GM03348 (cell line): ENCODE measurements at regions not wholly inside any gene's neighbourhood (a gene's known extent, or its start where the extent isn't known, plus 50 kb on each side); places are given as distances from the start of the nearest gene placed in this dataset.

ENCODE experiments used
- DNase-seq: peaks from one replicate; pipeline ENCODE4 v3.0.0; 2012; ENCODE audit warnings: low spot score

DNA sequence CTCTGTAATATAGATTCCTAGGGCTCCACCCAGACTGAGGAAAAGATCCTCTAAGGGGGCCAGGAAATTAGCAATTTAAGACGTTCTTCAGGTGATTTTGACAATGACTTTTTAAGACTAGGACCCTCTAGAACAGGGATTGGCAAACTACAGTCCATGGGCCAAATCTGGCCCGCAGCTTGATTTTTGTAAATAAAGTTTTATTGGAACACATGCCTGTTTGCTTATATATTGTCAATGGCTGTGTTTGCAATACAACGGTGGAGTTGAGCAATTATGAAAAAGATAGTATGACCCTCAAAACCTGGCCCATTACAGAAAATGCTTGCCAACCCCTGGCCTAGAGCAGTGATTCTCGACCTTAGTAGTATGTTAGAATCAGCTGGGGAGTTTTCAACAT, 181.9 kb downstream of the SOX9 start:
- DNase-seq = no peak

GRCh38 chr17:72303787-72304733, 183.2 kb downstream of the SOX9 start:
- DNase-seq = no peak

- DNase-seq = no peak
Observed at GRCh38 chr17:72304859-72305258, 184.0 kb downstream of the SOX9 start.

DNA sequence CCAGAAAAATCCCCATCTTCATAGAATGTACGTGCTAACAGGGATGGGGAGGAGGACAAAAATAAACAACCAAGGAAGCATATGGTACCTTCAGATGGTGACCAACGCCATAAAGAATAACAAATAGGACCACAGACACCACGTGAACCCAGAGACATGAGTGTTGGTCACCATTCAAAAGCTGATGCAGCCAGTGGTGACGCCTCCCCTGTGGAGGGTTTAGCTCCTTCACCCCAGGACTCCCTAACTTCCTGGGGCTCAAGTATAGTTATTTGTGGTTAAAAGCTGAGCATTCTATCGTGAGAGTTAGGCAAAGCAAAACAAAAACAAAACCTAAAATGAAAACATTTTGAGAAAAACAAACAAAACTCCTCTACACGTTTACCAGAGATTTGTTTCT, 184.7 kb downstream of the SOX9 start:
- peak; percentile 15 for DNase-seq

- peak; percentile 65 for DNase-seq
Observed at GRCh38 chr17:72306037-72306436, 185.2 kb downstream of the SOX9 start.

- DNase-seq = no peak
Observed at GRCh38 chr17:72307836-72308235, 187.0 kb downstream of the SOX9 start.

DNA sequence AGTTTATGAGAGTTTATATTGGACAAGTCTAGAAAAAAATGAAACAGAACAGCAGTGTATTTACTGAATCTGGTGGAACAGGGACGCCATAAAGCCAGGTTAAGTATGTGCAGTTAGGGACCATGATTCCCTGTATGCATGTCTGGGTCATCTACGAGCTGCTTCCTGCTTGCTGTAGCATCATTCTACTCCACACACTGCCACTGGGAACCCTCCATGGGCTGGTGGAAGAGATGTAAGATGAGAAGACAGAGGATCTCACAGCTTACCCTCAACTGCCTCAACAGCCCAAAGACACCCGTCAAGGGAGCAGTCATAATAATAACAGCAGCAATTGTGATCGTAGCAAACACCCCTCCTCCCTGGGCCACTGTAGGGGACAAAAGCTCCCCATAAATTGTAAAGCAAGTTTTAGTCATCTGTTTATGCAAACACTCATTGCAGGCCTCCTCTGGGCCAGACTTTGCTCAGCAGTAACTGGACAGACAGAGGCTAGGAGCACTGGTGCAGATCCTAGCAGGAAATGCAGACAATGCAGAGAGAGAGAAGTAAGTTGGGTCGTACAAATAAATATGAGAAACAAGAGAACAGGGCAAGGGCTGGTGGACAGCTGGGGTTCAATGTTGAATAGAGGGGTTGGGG, 188.0 kb downstream of the SOX9 start:
- DNase-seq = no peak

DNA sequence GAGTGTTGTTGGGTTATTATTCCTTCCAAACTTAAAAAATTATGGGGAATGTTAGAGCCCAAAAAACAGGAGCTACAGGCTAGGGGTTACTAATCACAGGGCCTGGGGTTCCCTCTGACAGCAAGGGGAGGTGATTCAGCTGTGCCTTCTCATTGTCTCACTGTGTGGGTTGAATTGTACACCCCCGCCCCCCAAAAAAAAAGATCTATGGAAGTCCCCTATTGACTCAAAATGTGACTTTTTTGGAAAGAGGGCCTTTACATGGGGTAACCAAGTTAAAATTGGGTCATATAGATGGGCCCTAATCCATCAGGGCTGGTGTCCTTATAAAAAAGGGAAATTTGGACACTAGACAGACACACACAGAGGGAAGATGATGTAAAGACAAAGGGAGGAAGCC, 190.2 kb downstream of the SOX9 start:
- no peak for DNase-seq

- no peak for DNase-seq
Observed at GRCh38 chr17:72315122-72315913, 194.5 kb downstream of the SOX9 start.

DNA sequence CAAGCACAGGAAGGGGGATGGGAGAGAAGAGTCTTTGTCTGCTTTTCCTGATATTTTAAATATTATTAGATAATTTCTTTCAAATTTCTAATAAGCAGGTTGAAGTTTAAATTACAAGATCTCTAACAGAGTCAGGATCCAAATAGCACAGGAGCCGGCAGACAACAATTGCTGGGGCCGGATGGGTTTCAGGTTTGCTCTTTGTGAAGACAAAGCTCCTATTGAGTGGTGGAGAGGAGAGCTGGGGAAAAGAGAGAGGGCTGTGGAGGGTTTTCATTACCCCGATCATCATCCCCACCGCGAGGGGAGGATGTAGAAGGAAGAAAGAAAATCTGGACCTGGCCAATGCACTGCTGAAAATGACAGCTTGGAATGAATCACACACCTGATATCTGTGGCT, 197.3 kb downstream of the SOX9 start:
- no peak for DNase-seq

- no peak for DNase-seq
Observed at GRCh38 chr17:72321896-72322295, 201.1 kb downstream of the SOX9 start.

- DNase-seq = no peak
Observed at GRCh38 chr17:72332367-72332766, 211.5 kb downstream of the SOX9 start.

DNA sequence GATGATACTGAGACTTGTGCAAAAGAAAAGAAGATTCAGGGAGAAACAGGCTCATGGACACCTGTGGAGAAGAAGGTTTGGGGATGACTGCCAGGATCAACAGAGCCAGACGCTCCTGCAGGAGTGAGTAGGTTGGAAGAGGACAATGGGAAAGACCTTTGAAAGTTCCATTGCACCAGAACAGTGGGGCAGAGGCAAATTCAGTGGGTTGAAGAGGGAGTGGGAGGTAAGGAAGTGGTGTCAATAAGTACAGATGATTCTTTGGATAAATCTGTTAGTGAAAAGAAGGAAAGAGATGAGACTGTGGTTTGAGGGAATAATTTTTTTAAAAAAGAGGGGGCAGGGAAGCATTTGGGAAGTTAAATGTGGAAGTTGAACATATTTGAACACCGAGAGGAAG, 212.8 kb downstream of the SOX9 start:
- no peak for DNase-seq

DNA sequence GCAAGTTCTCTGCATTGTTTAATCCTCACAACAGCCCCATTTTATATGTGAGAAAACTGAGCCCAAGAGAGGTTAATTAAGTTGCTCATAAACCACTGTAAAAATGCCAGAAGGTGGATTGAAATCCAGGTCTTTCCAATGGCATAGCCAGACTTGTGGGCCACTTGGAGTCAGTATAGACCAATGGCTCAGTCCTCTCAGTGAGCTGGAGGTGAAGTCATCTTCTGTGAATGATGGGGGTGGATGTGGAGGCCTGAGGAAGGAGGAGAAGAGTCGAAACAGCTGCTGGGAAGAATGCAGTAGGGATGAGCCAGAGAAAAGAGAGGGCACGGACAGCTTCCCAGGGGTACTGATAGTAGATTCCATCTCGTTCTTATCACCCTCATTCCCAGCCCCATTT, 213.4 kb downstream of the SOX9 start:
- DNase-seq = peak; percentile 85

DNA sequence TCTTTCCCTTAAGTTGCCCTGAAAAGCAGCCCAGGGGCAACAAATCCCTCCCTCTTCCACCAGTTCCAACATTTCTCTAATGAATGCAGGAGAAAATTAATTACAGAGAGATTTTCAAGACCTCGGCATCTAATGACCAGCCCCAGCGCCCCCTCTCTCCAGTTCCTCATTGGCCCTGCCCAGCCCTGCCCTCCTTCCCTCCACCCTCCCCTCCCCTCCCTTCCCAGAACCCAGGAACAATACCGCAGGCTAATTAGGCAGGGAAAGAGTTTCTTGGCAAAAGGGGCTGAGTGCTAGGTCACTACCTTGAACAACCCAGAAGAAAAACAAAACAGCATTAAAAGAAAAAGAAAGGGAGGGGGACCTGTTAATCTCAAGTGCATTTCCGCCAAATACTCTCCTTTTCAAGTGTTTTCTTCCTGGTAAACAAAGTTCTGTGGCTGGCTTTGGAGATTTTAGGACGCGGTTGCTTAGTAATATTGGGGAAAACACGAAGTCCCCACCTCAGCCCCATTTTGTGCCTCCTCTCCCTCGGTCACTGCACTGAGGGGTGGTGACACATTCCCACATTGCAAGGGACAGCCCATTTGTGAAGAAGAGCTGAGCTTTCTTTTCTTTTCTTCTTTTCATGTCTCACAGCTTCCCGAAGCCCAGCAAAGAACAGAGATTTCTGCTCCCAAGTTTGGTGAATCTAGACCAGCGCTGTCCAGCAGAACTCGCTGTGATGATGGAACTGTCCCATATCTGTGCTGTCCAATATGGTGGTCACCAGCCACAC, 215.4 kb downstream of the SOX9 start:
- DNase-seq = no peak

DNA sequence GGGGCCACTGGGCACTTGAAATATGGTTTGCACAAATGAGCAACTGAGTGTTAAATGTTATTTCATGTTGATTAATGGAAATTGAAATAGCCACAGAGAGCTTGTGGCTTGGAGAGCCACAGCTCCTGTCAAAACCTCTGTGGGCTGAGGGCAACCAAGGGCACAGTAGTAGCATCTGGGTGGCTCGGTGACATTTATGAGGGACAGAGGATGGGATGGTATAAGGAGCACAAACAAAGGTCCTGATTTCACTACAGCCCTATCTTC, 215.9 kb downstream of the SOX9 start:
- DNase-seq = no peak

- DNase-seq = no peak
Observed at GRCh38 chr17:72338304-72338703, 217.5 kb downstream of the SOX9 start.

DNA sequence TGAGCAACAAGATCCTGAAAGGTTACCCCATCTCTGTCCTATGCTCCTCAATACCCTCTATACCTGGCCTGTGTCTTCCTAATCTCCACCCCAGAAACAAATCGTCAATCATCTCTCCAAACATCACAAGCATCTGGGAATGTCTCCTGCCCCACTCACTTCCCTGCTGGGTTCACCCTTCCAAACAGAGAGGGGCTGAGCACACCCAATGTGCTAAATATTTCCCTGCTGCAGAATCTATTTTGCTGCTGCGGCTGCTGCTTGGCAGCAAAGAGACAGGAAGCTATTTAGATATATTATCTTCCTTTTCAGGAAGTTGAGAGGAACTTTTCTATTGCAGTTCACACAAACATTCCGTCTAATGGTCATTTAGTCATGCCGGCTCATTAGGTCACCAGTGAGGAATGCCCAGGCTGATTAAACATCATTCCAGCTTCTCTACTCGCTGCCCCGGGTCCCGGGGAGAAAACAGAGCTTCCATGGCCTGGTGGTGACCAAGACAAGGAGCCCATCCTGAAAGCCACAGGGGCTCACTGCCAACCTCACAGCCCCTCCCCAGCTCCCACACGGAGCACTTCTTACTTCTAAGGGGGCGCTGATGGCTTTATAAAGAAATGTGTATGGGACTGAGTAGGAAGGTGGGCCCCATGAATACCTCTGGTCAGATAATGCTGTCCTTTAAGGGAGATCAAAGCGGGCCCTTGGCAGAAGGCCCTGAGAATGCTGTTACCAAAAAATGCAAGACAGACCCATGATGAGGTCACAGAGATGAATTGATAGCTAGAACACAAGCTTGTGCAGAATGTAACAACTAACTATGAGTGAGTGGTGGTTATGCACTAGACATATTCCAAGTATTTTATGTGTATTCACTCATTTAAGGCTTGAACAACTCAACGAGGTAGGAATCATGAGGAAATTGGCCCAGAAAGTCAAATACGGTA, 218.3 kb downstream of the SOX9 start:
- DNase-seq = peak; percentile 91

DNA sequence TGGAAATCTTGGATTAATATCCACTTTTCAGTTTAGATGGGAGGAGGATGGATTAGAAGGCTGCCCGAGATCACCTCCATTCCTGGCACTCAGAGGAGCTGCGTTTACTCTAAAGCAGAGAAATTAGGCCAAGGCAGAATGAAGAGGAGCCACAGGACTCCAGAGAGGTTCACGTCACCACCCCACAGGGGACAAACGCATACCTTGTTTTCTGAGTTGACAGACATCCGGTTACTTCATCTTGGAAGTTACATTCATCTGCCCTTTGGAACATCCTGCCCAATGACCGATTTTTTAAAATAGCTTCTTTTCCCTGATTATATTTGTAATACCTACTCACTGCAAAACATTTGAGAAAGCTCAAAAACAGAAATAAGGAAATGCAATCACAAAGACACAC, 220.0 kb downstream of the SOX9 start:
- DNase-seq = no peak

DNA sequence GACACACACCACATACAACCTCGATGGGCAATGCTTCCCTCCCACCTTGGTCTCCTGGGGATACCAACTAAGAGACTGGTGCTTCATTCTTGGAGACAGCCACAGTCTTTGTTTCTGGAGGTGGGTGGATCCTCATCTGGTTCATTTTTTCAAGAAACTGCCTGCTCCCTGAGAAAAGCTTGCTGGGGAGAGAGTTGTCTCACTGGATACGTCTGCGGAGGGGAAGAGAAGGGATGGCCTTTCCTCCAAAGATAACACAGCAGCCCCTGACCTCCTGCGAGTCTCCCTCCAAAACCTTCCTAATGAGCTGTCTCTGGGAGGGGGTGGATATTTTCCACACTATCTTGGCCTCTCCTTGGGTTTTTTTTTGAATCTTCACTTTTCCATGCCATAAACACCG, 221.2 kb downstream of the SOX9 start:
- DNase-seq = no peak
